Activated CD4-positive, alpha-beta T cell treated with anti-CD3 and anti-CD28 coated beads, Interleukin-2, amount 10 ng/mL, durations not matched to agents 24 days and 14 days (primary cell): ENCODE measurements at regions not wholly inside any gene's neighbourhood (a gene's known extent, or its start where the extent isn't known, plus 50 kb on each side); places are given as distances from the start of the nearest gene placed in this dataset.

Experiments
- DNase-seq: peaks from one replicate; pipeline ENCODE4 v3.0.0; 2022
- H3K27ac Mint-ChIP-seq: one replicate; pipeline ENCODE4 v1.8.0; 2022; ENCODE audit warnings: mild to moderate bottlenecking, mixed read lengths
- H3K27me3 Mint-ChIP-seq: one replicate; pipeline ENCODE4 v1.8.0; 2022; ENCODE audit warnings: mixed read lengths
- H3K36me3 Mint-ChIP-seq: one replicate; pipeline ENCODE4 v1.8.0; 2022; ENCODE audit warnings: low read depth, mild to moderate bottlenecking, mixed read lengths
- H3K4me1 Mint-ChIP-seq: one replicate; pipeline ENCODE4 v1.8.0; 2021; ENCODE audit warnings: mixed read lengths
- H3K4me3 Mint-ChIP-seq: one replicate; pipeline ENCODE4 v1.8.0; 2022; ENCODE audit warnings: mild to moderate bottlenecking, moderate library complexity, mixed read lengths
- H3K9me3 Mint-ChIP-seq: one replicate; pipeline ENCODE4 v1.8.0; 2021; ENCODE audit warnings: mixed read lengths
- intact Hi-C: fragments of 100-400 bp; cut with micrococcal nuclease; formaldehyde crosslinking; loops from one replicate; pipeline ENCODE4 v1.15.1; 2023

- intact Hi-C loops: no loop called here
- Mint-ChIP-seq H3K4me1 (no peaks in the 10 kb centered on the region), H3K4me3 (no peak overlapping the region), H3K27me3 (no peaks in the 10 kb centered on the region), H3K9me3 (peaks cover 3% of the 10 kb centered on the region), H3K27ac (no peak overlapping the region), H3K36me3 (no peaks in the 10 kb centered on the region)
- no peak for DNase-seq
Measured at GRCh38 chr5:29750453-29750852, 1443.0 kb upstream of the CDH6 start.

GRCh38 chr5:29744618-29745017 is 1448.9 kb upstream of the CDH6 start:
- H3K27me3 Mint-ChIP-seq: no peaks in the 10 kb centered on the region
- peaks cover 5% of the 10 kb centered on the region for H3K9me3 Mint-ChIP-seq
- H3K36me3 Mint-ChIP-seq: no peaks in the 10 kb centered on the region
- H3K4me1 Mint-ChIP-seq: no peaks in the 10 kb centered on the region
- no peak overlapping the region for H3K4me3 Mint-ChIP-seq
- intact Hi-C loops: no loop called here
- H3K27ac Mint-ChIP-seq: no peak overlapping the region
- no peak for DNase-seq

DNA sequence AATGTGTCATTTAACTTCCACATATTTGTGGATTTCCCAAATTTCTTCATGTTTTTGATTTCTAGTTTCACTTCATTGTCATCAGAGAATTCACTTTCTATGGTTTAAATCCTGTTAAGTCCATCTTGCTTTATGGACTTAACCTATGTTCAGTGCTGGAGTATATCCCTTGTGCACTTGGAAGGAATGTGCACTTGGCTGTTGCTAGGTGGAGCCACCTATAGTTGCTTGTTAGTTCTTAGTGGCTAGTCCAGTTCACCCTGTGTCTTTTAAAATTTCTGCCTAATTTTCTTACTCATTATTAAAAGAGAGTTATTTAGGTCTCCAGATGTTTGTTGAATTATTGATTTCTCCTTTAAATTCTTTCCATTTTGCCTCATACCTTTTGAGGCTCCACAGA is 1472.5 kb upstream of the CDH6 start:
- H3K27ac Mint-ChIP-seq: no peak overlapping the region
- intact Hi-C loops: no loop called here
- no peaks in the 10 kb centered on the region for H3K36me3 Mint-ChIP-seq
- H3K4me1 Mint-ChIP-seq: no peaks in the 10 kb centered on the region
- no peaks in the 10 kb centered on the region for H3K27me3 Mint-ChIP-seq
- H3K9me3 Mint-ChIP-seq: peaks cover 7% of the 10 kb centered on the region
- no peak for DNase-seq
- no peak overlapping the region for H3K4me3 Mint-ChIP-seq

DNA sequence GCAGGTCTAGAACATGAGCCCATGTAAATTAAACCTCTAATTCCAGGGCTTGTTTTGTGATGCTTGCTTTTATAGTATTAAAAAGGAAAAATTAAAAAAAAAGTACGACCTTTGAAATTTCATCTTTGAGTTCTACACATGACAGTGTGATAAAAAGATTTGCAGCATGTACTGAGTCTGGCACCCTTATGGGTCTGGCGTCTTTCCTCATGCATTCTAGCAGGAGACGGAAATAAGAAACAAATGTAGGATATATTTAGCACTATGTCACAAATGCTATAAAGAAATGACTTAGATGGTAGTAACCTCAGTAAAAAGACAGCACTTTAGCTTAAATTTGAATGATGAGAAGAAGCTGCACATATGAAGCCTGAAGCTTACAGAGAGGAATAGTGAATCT is 1474.3 kb upstream of the CDH6 start:
- intact Hi-C loops: no loop called here

GRCh38 chr5:29715167-29715566 is 1478.3 kb upstream of the CDH6 start:
- no peaks in the 10 kb centered on the region for H3K36me3 Mint-ChIP-seq
- no peak overlapping the region for H3K4me3 Mint-ChIP-seq
- H3K27me3 Mint-ChIP-seq: no peaks in the 10 kb centered on the region
- no peaks in the 10 kb centered on the region for H3K4me1 Mint-ChIP-seq
- no peak overlapping the region for H3K27ac Mint-ChIP-seq
- peaks cover 11% of the 10 kb centered on the region for H3K9me3 Mint-ChIP-seq
- intact Hi-C loops: no loop called here
- DNase-seq: no peak

More for the DNA sequence above, 1474.3 kb upstream of the CDH6 start:
- Mint-ChIP-seq H3K4me3 (no peak overlapping the region), H3K36me3 (no peaks in the 10 kb centered on the region), H3K9me3 (peaks cover 7% of the 10 kb centered on the region), H3K27ac (no peak overlapping the region), H3K4me1 (no peaks in the 10 kb centered on the region), H3K27me3 (no peaks in the 10 kb centered on the region)
- DNase-seq: no peak

DNA sequence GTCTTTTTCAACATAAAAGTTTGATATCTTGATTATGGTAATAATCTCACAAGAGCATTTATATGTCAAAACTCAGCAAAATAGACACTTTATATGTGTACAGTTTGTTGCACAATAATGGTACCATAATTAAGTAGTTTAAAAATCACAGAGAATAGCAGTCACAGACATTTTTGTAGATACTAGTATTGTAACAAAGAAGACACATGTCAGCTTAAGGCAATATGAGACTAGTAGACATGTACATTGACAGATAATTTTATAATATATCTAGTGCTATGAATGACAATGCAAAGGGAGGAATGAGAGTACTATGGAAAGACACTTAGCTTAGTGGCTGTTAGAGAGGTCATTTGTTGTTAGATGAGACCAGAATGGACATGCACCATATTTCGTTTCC is 1490.6 kb upstream of the CDH6 start:
- H3K9me3 Mint-ChIP-seq: no peaks in the 10 kb centered on the region
- H3K4me3 Mint-ChIP-seq: no peak overlapping the region
- intact Hi-C loops: no loop called here
- no peak overlapping the region for H3K27ac Mint-ChIP-seq
- no peak for DNase-seq
- H3K36me3 Mint-ChIP-seq: no peaks in the 10 kb centered on the region
- H3K4me1 Mint-ChIP-seq: no peaks in the 10 kb centered on the region
- H3K27me3 Mint-ChIP-seq: no peaks in the 10 kb centered on the region

DNA sequence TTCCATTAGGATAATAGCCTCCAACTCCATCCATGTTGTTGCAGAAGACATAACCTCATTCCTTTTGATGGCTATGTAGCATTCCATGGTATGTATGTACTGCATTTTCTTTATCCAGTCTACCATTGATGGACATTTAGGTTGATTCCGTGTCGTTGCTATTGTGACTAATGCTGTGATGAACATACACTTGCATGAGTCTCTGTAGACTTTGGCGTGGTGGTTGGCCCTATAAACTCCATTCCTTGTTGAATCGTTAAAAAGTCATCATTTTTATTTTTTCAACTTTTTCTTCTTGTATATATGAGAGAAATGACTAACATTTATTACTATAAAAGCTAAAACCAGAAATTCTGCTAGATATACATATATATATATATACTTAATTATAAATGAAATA is 1491.9 kb upstream of the CDH6 start:
- DNase-seq: no peak

GRCh38 chr5:29697785-29698414 is 1495.6 kb upstream of the CDH6 start:
- Mint-ChIP-seq H3K27me3 (no peaks in the 10 kb centered on the region), H3K27ac (no peak overlapping the region), H3K36me3 (no peaks in the 10 kb centered on the region), H3K9me3 (peaks cover 3% of the 10 kb centered on the region), H3K4me3 (no peak overlapping the region), H3K4me1 (no peaks in the 10 kb centered on the region)
- DNase-seq: no peak
- intact Hi-C loops: no loop called here

More for the DNA sequence above, 1491.9 kb upstream of the CDH6 start:
- no peaks in the 10 kb centered on the region for H3K4me1 Mint-ChIP-seq
- H3K36me3 Mint-ChIP-seq: no peaks in the 10 kb centered on the region
- no peaks in the 10 kb centered on the region for H3K27me3 Mint-ChIP-seq
- H3K4me3 Mint-ChIP-seq: no peak overlapping the region
- intact Hi-C loops: no loop called here
- H3K9me3 Mint-ChIP-seq: peaks cover 3% of the 10 kb centered on the region
- no peak overlapping the region for H3K27ac Mint-ChIP-seq

DNA sequence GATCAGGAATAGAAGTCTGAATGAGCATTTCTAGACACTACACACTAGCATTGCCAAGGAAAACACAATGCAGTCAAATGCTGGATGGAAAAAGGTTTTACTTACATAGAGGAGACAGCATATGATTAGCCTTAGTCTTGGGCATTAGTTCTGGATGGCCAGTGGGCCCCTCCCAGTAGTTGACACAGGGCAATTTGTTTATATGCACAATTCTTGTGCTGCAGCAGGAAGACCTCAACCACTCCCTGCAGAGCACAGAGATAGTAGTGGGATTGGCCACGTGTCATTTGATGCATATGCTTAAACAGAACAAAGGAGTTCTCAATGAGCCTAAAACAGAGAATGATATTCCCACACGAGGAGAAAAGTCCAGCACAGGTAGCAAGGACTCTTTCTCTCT is 1496.2 kb upstream of the CDH6 start:
- H3K4me1 Mint-ChIP-seq: no peaks in the 10 kb centered on the region
- H3K27ac Mint-ChIP-seq: no peak overlapping the region
- no peak overlapping the region for H3K4me3 Mint-ChIP-seq
- H3K27me3 Mint-ChIP-seq: no peaks in the 10 kb centered on the region
- intact Hi-C loops: no loop called here
- peaks cover 3% of the 10 kb centered on the region for H3K9me3 Mint-ChIP-seq
- H3K36me3 Mint-ChIP-seq: no peaks in the 10 kb centered on the region
- DNase-seq: no peak

DNA sequence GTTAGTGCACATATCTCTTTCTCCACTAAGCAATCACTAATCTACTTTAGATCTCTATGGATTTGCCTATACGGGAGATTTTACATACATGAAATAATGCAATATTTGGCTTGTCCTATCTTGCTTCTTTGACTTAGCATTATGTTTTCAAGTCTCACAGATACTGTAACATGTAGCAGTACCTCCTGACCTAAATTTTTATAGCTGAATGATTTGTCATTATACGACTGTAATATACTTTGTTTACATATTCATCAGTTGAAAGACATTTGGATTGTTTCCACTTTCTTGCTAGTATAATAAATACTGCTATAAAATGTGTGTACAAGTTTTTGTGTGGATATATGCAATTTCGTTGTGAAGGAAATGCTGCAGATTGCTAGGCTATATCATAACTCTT is 1520.8 kb upstream of the CDH6 start:
- H3K4me3 Mint-ChIP-seq: no peak overlapping the region
- H3K27me3 Mint-ChIP-seq: no peaks in the 10 kb centered on the region
- intact Hi-C loops: no loop called here
- no peak for DNase-seq
- no peaks in the 10 kb centered on the region for H3K36me3 Mint-ChIP-seq
- no peaks in the 10 kb centered on the region for H3K4me1 Mint-ChIP-seq
- H3K27ac Mint-ChIP-seq: no peak overlapping the region
- no peaks in the 10 kb centered on the region for H3K9me3 Mint-ChIP-seq

GRCh38 chr5:29662876-29663275 is 1530.6 kb upstream of the CDH6 start:
- no peaks in the 10 kb centered on the region for H3K4me1 Mint-ChIP-seq
- H3K27ac Mint-ChIP-seq: no peak overlapping the region
- H3K9me3 Mint-ChIP-seq: peaks cover 10% of the 10 kb centered on the region
- no peaks in the 10 kb centered on the region for H3K27me3 Mint-ChIP-seq
- H3K4me3 Mint-ChIP-seq: no peak overlapping the region
- no peaks in the 10 kb centered on the region for H3K36me3 Mint-ChIP-seq
- no peak for DNase-seq
- intact Hi-C loops: no loop called here

- Mint-ChIP-seq H3K36me3 (no peaks in the 10 kb centered on the region), H3K4me3 (no peak overlapping the region), H3K27ac (no peak overlapping the region), H3K27me3 (no peaks in the 10 kb centered on the region), H3K4me1 (no peaks in the 10 kb centered on the region), H3K9me3 (peaks cover 18% of the 10 kb centered on the region)
- DNase-seq: no peak
- intact Hi-C loops: no loop called here
Measured at GRCh38 chr5:29654954-29655353, 1538.5 kb upstream of the CDH6 start.

GRCh38 chr5:29649321-29649720 is 1544.2 kb upstream of the CDH6 start:
- no peaks in the 10 kb centered on the region for H3K36me3 Mint-ChIP-seq
- no peaks in the 10 kb centered on the region for H3K27me3 Mint-ChIP-seq
- H3K4me3 Mint-ChIP-seq: no peak overlapping the region
- intact Hi-C loops: no loop called here
- DNase-seq: no peak
- H3K4me1 Mint-ChIP-seq: no peaks in the 10 kb centered on the region
- H3K9me3 Mint-ChIP-seq: no peaks in the 10 kb centered on the region
- H3K27ac Mint-ChIP-seq: no peak overlapping the region

GRCh38 chr5:29642601-29643000 is 1550.9 kb upstream of the CDH6 start:
- no peaks in the 10 kb centered on the region for H3K27me3 Mint-ChIP-seq
- no peak overlapping the region for H3K4me3 Mint-ChIP-seq
- H3K27ac Mint-ChIP-seq: no peak overlapping the region
- H3K4me1 Mint-ChIP-seq: no peaks in the 10 kb centered on the region
- no peaks in the 10 kb centered on the region for H3K36me3 Mint-ChIP-seq
- no peak for DNase-seq
- intact Hi-C loops: no loop called here
- H3K9me3 Mint-ChIP-seq: peaks cover 9% of the 10 kb centered on the region

- intact Hi-C loops: no loop called here
- Mint-ChIP-seq H3K9me3 (peaks cover 9% of the 10 kb centered on the region), H3K4me3 (no peak overlapping the region), H3K4me1 (no peaks in the 10 kb centered on the region), H3K27me3 (no peaks in the 10 kb centered on the region), H3K27ac (no peak overlapping the region), H3K36me3 (no peaks in the 10 kb centered on the region)
- DNase-seq: no peak
Measured at GRCh38 chr5:29614206-29614605, 1579.3 kb upstream of the CDH6 start.
